Spleen (tissue), 11 donors: ENCODE measurements at regions not wholly inside any gene's neighbourhood (a gene's known extent, or its start where the extent isn't known, plus 50 kb on each side); places are given as distances from the start of the nearest gene placed in this dataset.

Experiments used
- DNase-seq: peaks from one replicate; pipeline ENCODE4 v3.0.0-alpha.2; 2020
- H3K27ac ChIP-seq, 8 donors: fragments of 200-600 bp; sonication (generic) in 7 of 8; 1 replicate in 4 of 8; 2 replicates in 4 of 8; pipeline versions ENCODE4 v1.5.0 to v1.8.0; 2016 to 2021; ENCODE audit warnings: inconsistent platforms in 4 of 8, mild to moderate bottlenecking in 4 of 8, moderate library complexity in 1 of 8
- H3K27me3 ChIP-seq, 7 donors: fragments of 200-600 bp; sonication (generic) in 6 of 7; replicated peaks in 1 of 7; 1 replicate in 4 of 7; 2 replicates in 3 of 7; pipeline versions ENCODE4 v1.5.0 to v1.8.0; 2016 to 2021; ENCODE audit warnings: inconsistent platforms in 3 of 7, mild to moderate bottlenecking in 1 of 7
- H3K36me3 ChIP-seq, 6 donors: fragments of 200-600 bp; sonication (generic) in 5 of 6; 1 replicate in 4 of 6; 2 replicates in 2 of 6; pipeline versions ENCODE4 v1.5.0 to v1.8.0; 2016 to 2021; ENCODE audit warnings: inconsistent platforms in 2 of 6
- H3K4me1 ChIP-seq, 6 donors: fragments of 200-600 bp; sonication (generic) in 5 of 6; 1 replicate in 3 of 6; 2 replicates in 3 of 6; pipeline versions ENCODE4 v1.5.0 to v1.8.0; 2016 to 2021; ENCODE audit warnings: inconsistent platforms in 3 of 6
- H3K4me3 ChIP-seq, 8 donors: fragments of 200-600 bp; sonication (generic) in 7 of 8; 1 replicate in 4 of 8; 2 replicates in 4 of 8; pipeline versions ENCODE4 v1.5.0 to v1.8.0; 2016 to 2021; ENCODE audit warnings: inconsistent platforms in 4 of 8, mild to moderate bottlenecking in 4 of 8, moderate library complexity in 2 of 8
- H3K9me3 ChIP-seq, 8 donors: fragments of 200-600 bp; sonication (generic) in 7 of 8; 1 replicate in 4 of 8; 2 replicates in 4 of 8; pipeline versions ENCODE4 v1.5.0 to v1.8.0; 2016 to 2021; ENCODE audit warnings: inconsistent platforms in 4 of 8
- POLR2A ChIP-seq, 3 donors: fragments of 450-650 bp; IDR thresholded peaks; one replicate each; pipeline ENCODE4 v1.5.1; 2017; ENCODE audit warnings: antibody characterized with exemption in 3 of 3, mild to moderate bottlenecking in 1 of 3
- POLR2AphosphoS5 ChIP-seq, 3 donors: sonication (generic); formaldehyde crosslinking; IDR thresholded peaks; one replicate each; pipeline ENCODE4 v1.5.1; 2017; ENCODE audit warnings: antibody characterized with exemption in 3 of 3
- WGBS, 5 donors: extraction: QIAGEN DNeasy Blood & Tissue Kit in 3 of 5; methylation state at CpG; one replicate each; pipeline versions ENCODE4 v1.1.5 to v1.1.7; 2013 to 2018; 5-methylcytosine and 5-hydroxymethylcytosine counted together
- intact Hi-C: fragments of 100-400 bp; cut with DNase I; formaldehyde crosslinking; loops from one replicate; pipeline ENCODE4 v1.15.0; 2023; ENCODE audit warnings: low total_unique reads
- TF ChIP-seq, protein P1 (sequence below), 11 experiments: fragments of 200-600 bp in 7 of 11; fragments of 450-650 bp in 4 of 11; sonication (generic) in 4 of 11; IDR thresholded peaks in 8 of 11; conservative IDR thresholded peaks in 3 of 11; 1 replicate in 7 of 11; 2 replicates in 4 of 11; pipeline versions ENCODE4 v1.4.0 to v1.8.0; 2016 to 2021; ENCODE audit warnings: antibody characterized with exemption in 11 of 11, inconsistent platforms in 4 of 11, mild to moderate bottlenecking in 1 of 11
- donor health status: healthy with polysubstance abuse.
- donor health status: DM: no; HTN: no; CAD: no; lungs with moderate emphysema.
- donor health status: DM: no; HTN: no; CAD: no.
- donor health status: Bipolar disorder and iron deficiency.
- donor health status: healthy.
- donor health status: DM: no; HTN: no; CAD: no.
- donor health status: DM: yes; HTN: yes; CAD: no.

DNA sequence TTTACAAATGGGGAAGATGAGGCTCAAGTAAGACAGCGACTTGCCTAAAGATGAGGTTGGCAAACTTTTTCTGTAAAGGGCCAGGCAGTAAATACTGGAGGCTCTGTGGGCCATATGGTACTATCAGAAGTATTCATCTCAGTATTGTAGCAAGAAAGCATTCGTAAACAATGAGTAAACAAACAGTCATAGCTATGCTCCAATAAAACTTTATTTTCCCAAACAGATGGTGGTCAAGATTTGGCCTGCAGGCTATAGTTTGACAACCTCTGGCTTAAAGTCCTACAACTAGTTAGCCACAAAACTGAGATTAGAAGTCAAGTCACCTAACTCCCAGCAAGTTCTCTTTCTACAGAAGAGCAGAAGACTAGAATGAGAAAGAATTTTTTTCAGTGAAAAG is 177.0 kb upstream of the NECTIN3 start:
- intact Hi-C loops, result no loop called here
- H3K9me3 ChIP-seq, result no peaks in the 10 kb centered on the region
- no peaks in the 10 kb centered on the region for H3K36me3 ChIP-seq
- no peaks in the 10 kb centered on the region for H3K4me1 ChIP-seq
- no peak overlapping the region for H3K27ac ChIP-seq
- DNase-seq, result no peak
- no peak for TF ChIP-seq POLR2AphosphoS5 (IDR thresholded peaks at IDR 0.05)
- TF ChIP-seq POLR2A (IDR thresholded peaks at IDR 0.05), result no peak
- TF ChIP-seq, protein P1, sequence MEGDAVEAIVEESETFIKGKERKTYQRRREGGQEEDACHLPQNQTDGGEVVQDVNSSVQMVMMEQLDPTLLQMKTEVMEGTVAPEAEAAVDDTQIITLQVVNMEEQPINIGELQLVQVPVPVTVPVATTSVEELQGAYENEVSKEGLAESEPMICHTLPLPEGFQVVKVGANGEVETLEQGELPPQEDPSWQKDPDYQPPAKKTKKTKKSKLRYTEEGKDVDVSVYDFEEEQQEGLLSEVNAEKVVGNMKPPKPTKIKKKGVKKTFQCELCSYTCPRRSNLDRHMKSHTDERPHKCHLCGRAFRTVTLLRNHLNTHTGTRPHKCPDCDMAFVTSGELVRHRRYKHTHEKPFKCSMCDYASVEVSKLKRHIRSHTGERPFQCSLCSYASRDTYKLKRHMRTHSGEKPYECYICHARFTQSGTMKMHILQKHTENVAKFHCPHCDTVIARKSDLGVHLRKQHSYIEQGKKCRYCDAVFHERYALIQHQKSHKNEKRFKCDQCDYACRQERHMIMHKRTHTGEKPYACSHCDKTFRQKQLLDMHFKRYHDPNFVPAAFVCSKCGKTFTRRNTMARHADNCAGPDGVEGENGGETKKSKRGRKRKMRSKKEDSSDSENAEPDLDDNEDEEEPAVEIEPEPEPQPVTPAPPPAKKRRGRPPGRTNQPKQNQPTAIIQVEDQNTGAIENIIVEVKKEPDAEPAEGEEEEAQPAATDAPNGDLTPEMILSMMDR (IDR thresholded peaks at IDR 0.05 in 8 of 11, conservative IDR thresholded peaks at IDR 0.05 in 3 of 11), result no peak
- H3K4me3 ChIP-seq, result no peak overlapping the region
- WGBS, 5 donors, result 75 to 85% (median 83%) methylated on average over 2 of the region's 2 CpGs
- no peaks in the 10 kb centered on the region for H3K27me3 ChIP-seq

DNA sequence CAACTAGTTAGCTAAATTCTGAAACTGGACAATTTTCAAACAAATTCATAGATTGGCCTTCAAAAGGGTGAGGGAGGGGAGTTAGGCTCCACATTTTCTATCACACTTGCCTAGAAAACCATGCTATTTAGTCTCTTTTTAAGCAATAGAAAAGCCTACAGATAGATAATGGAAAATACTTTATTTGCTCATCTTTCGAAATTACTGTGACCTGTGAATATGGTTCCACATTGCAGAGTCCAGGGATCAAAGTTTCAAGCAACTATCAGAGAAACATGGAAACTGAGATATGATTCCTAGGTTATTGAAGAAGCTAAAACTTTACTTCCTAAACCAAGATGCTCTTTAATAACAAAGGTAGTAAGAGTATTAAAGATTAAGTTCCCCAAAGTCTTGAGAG is 176.6 kb upstream of the NECTIN3 start:
- intact Hi-C loops, result no loop called here
- H3K4me1 ChIP-seq, result no peaks in the 10 kb centered on the region
- no peak overlapping the region for H3K4me3 ChIP-seq
- H3K9me3 ChIP-seq, result no peaks in the 10 kb centered on the region
- TF ChIP-seq, protein P1 (IDR thresholded peaks at IDR 0.05 in 8 of 11, conservative IDR thresholded peaks at IDR 0.05 in 3 of 11), result no peak
- TF ChIP-seq POLR2A (IDR thresholded peaks at IDR 0.05) (no peak), POLR2AphosphoS5 (IDR thresholded peaks at IDR 0.05) (no peak)
- H3K36me3 ChIP-seq, result no peaks in the 10 kb centered on the region
- WGBS, 5 donors, result 76 to 93% (median 80%) methylated on average over 1 of the region's 1 CpG
- no peaks in the 10 kb centered on the region for H3K27me3 ChIP-seq
- no peak overlapping the region for H3K27ac ChIP-seq
- DNase-seq, result no peak

DNA sequence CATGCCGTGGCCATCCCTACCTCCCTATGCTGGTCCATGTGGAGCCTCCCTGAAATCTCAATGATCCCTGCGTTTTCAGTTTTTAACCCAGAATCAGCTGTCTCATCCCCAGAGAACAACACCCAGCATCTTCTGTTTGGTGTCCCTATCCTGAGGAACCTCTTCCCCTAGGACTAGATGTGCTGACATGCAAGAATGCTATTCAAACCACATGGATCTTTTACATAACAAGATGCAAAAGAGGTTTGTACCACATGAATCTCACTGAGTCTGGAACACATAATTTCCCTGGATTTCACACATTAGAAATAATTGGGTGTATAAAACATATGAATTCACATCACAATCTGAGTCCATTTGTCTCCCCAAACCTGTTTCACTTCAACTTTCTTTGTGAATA is 174.6 kb upstream of the NECTIN3 start:
- TF ChIP-seq POLR2A (IDR thresholded peaks at IDR 0.05), result no peak
- no peak for TF ChIP-seq POLR2AphosphoS5 (IDR thresholded peaks at IDR 0.05)
- TF ChIP-seq, protein P1 (IDR thresholded peaks at IDR 0.05 in 8 of 11, conservative IDR thresholded peaks at IDR 0.05 in 3 of 11), result no peak
- no peak for DNase-seq
- no peaks in the 10 kb centered on the region for H3K27me3 ChIP-seq
- H3K9me3 ChIP-seq, result no peaks in the 10 kb centered on the region
- no peaks in the 10 kb centered on the region for H3K36me3 ChIP-seq
- no peaks in the 10 kb centered on the region for H3K4me1 ChIP-seq
- intact Hi-C loops, result no loop called here
- H3K4me3 ChIP-seq, result no peak overlapping the region
- 71 to 82% (median 78%) methylated on average over 2 of the region's 2 CpGs for WGBS, 5 donors
- H3K27ac ChIP-seq, result no peak overlapping the region

DNA sequence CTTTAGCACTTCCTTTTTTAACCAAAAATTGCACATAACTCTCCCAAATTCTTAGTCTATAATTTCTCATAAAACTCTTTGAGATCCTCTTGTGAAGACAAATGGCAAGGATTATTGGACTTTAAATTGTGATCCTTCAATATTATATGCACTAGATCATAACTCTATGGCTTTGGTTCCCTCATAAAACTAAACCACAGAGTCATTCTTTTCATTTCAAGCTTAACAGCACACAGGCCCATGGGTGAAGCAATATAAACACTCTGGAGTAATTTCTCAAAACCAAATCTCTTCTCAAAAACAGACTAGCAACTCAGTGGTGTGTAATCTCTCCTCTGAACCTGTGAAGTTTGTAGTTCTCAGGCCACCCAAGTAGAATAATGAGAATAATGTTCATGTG is 171.0 kb upstream of the NECTIN3 start:
- H3K27ac ChIP-seq, result no peak overlapping the region
- TF ChIP-seq POLR2AphosphoS5 (IDR thresholded peaks at IDR 0.05) (no peak), POLR2A (IDR thresholded peaks at IDR 0.05) (no peak)
- TF ChIP-seq, protein P1 (IDR thresholded peaks at IDR 0.05 in 8 of 11, conservative IDR thresholded peaks at IDR 0.05 in 3 of 11), result no peak
- H3K4me1 ChIP-seq, result no peaks in the 10 kb centered on the region
- no peak overlapping the region for H3K4me3 ChIP-seq
- no peaks in the 10 kb centered on the region for H3K9me3 ChIP-seq
- H3K27me3 ChIP-seq, result no peaks in the 10 kb centered on the region
- H3K36me3 ChIP-seq, result no peaks in the 10 kb centered on the region
- no peak for DNase-seq
- intact Hi-C loops, result no loop called here
